K562 (cell line): ENCODE measurements at regions not wholly inside any gene's neighbourhood (a gene's known extent, or its start where the extent isn't known, plus 50 kb on each side); places are given as distances from the start of the nearest gene placed in this dataset.

Experiments
- ATAC-seq: fragments of 200-7000 bp; cut with Tn5 transposase; 3 replicates; pipeline ENCODE4 v1.9.1; 2020; ENCODE audit warnings: moderate library complexity
- BruUV-seq: library from RNA; stranded (reverse); fragments of 400-500 nt; replicated peaks from 2 replicates; lab custom pipeline; 2021; lab: Mats Ljungman, UMichigan
- CTCF ChIA-PET: fragments of 300-600 bp; formaldehyde crosslinking; extraction: SDS; loops from one replicate; lab custom pipeline; 2021; ENCODE audit warnings: low intra/inter-chr PET ratio; lab: Yijun Ruan, JAX
- POLR2A ChIA-PET: fragments of 300-600, 350-650 bp; sonication (Branson Sonifier 250); formaldehyde crosslinking; extraction: SDS; loops from one replicate; lab custom pipeline; 2021; ENCODE audit warnings: antibody characterized with exemption, inconsistent platforms; lab: Yijun Ruan, JAX
- DNase-seq, 4 experiments: peaks; one replicate each; pipeline versions ENCODE4 v3.0.0 to v3.0.0-alpha.2; 2011 to 2018; ENCODE audit warnings: low spot score in 3 of 4, mixed read lengths in 3 of 4; ENCODE audit errors: extremely low read depth in 1 of 4
- FAIRE-seq: peaks from 2 replicates; lab custom pipeline; 2011; peaks lifted over from hg19 to GRCh38; lab: Jason Lieb, UNC
- H2AFZ ChIP-seq: 2 replicates; pipeline ENCODE4 v1.6.0; 2011; ENCODE audit warnings: low read depth, low read length, control low read depth, inconsistent platforms
- H3K27ac ChIP-seq: fragments of 200-600 bp; 3 replicates; pipeline ENCODE4 v1.8.0; 2011; ENCODE audit warnings: low read depth, mild to moderate bottlenecking, control low read depth, inconsistent platforms, low read length, moderate library complexity, mixed read lengths; ENCODE audit errors: extremely low read depth
- H3K27me3 ChIP-seq, 2 experiments: fragments of 300-600 bp in 1 of 2; 2 replicates in 1 of 2; 3 replicates in 1 of 2; pipeline versions ENCODE4 v1.6.0 to v1.8.0; 2011; ENCODE audit warnings: inconsistent platforms in 2 of 2, low read length in 2 of 2, mild to moderate bottlenecking in 1 of 2, mixed read lengths in 1 of 2, moderate library complexity in 1 of 2; ENCODE audit not compliant: control insufficient read depth in 2 of 2, insufficient read depth in 2 of 2
- H3K36me3 ChIP-seq: fragments of 300-600 bp; 3 replicates; pipeline ENCODE4 v1.8.0; 2011; ENCODE audit warnings: mild to moderate bottlenecking, low read length, inconsistent platforms; ENCODE audit not compliant: control insufficient read depth, insufficient read depth
- H3K4me1 ChIP-seq, 2 experiments: fragments of 200-600 bp in 1 of 2; replicated peaks in 1 of 2; 2 replicates in 1 of 2; 3 replicates in 1 of 2; pipeline versions ENCODE4 v1.5.1 to v1.8.0; 2011; ENCODE audit warnings: inconsistent platforms in 2 of 2, low read length in 2 of 2, mild to moderate bottlenecking in 1 of 2, mixed read lengths in 1 of 2, moderate library complexity in 1 of 2; ENCODE audit not compliant: control insufficient read depth in 2 of 2, insufficient read depth in 2 of 2
- H3K4me2 ChIP-seq: 2 replicates; pipeline ENCODE4 v1.6.1; 2011; ENCODE audit warnings: low read length, control low read depth, inconsistent platforms, mixed read lengths; ENCODE audit not compliant: insufficient read depth
- H3K4me3 ChIP-seq: fragments of 200-600 bp; sonication (generic), shearing (Covaris generic); 2 replicates; pipeline ENCODE4 v1.5.1; 2016; ENCODE audit warnings: control low read depth, inconsistent platforms
- H3K79me2 ChIP-seq: fragments of 200-600 bp; 3 replicates; pipeline ENCODE4 v1.8.0; 2011; ENCODE audit warnings: low read length, inconsistent platforms; ENCODE audit not compliant: control insufficient read depth, insufficient read depth
- H3K9ac ChIP-seq, 2 experiments: 2 replicates each; pipeline versions ENCODE4 v1.6.0 to v1.6.1; 2011; ENCODE audit warnings: low read depth in 2 of 2, low read length in 2 of 2, control low read depth in 1 of 2, inconsistent platforms in 1 of 2, mild to moderate bottlenecking in 1 of 2, mixed read lengths in 1 of 2; ENCODE audit not compliant: insufficient read depth in 1 of 2
- H3K9me1 ChIP-seq: one replicate; pipeline ENCODE4 v1.6.0; 2011; ENCODE audit warnings: inconsistent platforms, mild to moderate bottlenecking, low read length, moderate library complexity; ENCODE audit not compliant: control insufficient read depth, insufficient read depth
- H3K9me3 ChIP-seq: replicated peaks from 2 replicates; pipeline ENCODE4 v1.5.1; 2011; ENCODE audit warnings: low read depth, low read length, inconsistent platforms; ENCODE audit not compliant: control insufficient read depth, insufficient read depth
- H4K20me1 ChIP-seq: replicated peaks from 2 replicates; pipeline ENCODE4 v1.6.1; 2011; ENCODE audit warnings: low read length, inconsistent platforms, mixed read lengths; ENCODE audit not compliant: control insufficient read depth, insufficient read depth
- NR2C1 ChIP-seq, 2 experiments: fragments of 450-650 bp; IDR thresholded peaks; 2 replicates each; pipeline ENCODE4 v1.6.1; 2017; ENCODE audit warnings: mild to moderate bottlenecking in 2 of 2, antibody characterized with exemption in 1 of 2, inconsistent platforms in 1 of 2, missing compliant biosample characterization in 1 of 2, missing genetic modification characterization in 1 of 2
- PHF8 ChIP-seq: fragments of 200-600 bp; sonication (generic); IDR thresholded peaks from 2 replicates; pipeline ENCODE4 v1.6.1; 2012; ENCODE audit warnings: mixed run types, mild to moderate bottlenecking, inconsistent platforms, low read length, moderate library complexity, borderline replicate concordance
- WGBS: fragments of 100-300 bp; shearing (Covaris generic); methylation state at CpG from one replicate; pipeline ENCODE4 v1.1.6; 2016; ENCODE audit warnings: low coverage, mixed read lengths; ENCODE audit not compliant: insufficient coverage; ENCODE audit errors: missing lambda C conversion rate; 5-methylcytosine and 5-hydroxymethylcytosine counted together
- in situ Hi-C: fragments of 300-500 bp; cut with MboI; formaldehyde crosslinking; loops from 4 replicates; pipeline ENCODE4 v1.15.0; 2018; ENCODE audit warnings: inconsistent platforms, mixed read lengths
- intact Hi-C: fragments of 100-400 bp; cut with micrococcal nuclease; formaldehyde crosslinking; loops from 2 replicates; pipeline ENCODE4 v1.14.2; 2022

DNA sequence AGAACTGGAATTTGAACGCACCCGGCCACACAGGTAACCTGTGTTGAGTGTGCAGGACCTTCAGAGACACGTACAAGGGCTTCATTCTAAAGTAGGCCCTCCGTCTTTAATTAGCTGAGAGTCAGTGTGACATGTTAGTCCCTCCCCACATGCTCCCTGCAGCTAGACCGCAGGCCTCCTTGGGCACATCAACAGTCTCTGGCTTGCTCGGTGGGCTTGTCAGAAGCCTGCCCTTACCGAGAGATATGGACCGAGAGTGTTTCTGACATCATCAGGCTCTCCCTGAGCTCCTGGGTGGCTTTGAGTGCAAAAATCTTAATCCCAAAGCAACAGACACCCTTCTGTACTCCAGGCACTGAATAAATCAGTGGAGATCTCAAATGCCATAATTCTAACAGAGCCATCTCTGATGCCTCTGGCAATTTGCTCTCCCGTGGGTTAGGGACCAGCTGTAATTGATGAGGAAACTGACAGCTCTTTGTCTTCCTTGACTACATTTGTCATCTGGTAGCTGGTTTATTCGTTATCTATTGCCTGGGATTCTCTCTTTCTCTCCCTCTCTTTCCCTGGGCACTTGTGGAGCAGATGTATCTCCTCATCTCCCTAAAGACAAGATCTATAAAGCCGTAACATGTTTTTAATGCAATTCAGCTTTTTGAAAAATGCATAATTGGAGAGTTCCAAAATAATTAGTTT, 850.6 kb downstream of the TYW1 start:
- H2AFZ ChIP-seq = no peak overlapping the region
- TF ChIP-seq PHF8 (no peak), NR2C1 (IDR thresholded peaks at IDR 0.05) (no peak), NR2C1 (tag; IDR thresholded peaks at IDR 0.05) (no peak)
- TF ChIP-seq, all 486 proteins: peak for 0
- no TSS peak for BruUV-seq
- no peak for FAIRE-seq
- ChIA-PET POLR2A (no interaction called here), CTCF (no interaction called here)
- intact Hi-C loops (no loop called here), in situ Hi-C loops (no loop called here)
- Histone ChIP-seq H3K4me3 (no peak overlapping the region), H3K27ac (no peak overlapping the region), H3K9ac (no peak overlapping the region), H3K27me3 (peaks cover 0 to 4% of the 10 kb centered on the region in 2 experiments; a peak in 1 of 5 replicates), H3K4me2 (no peak overlapping the region), H3K36me3 (no peaks in the 10 kb centered on the region), H3K9me3 (no peaks in the 10 kb centered on the region), H3K9me1 (no peaks in the 10 kb centered on the region), H3K4me1 (no peaks in the 10 kb centered on the region), H3K79me2 (no peaks in the 10 kb centered on the region), H4K20me1 (no peaks in the 10 kb centered on the region)
- 3% methylated on average over 11 of the region's 11 CpGs for WGBS
- ATAC-seq = no peak
- DNase-seq = no peak
